ENCODE measurements at regions not wholly inside any gene's neighbourhood (a gene's known extent, or its start where the extent isn't known, plus 50 kb on each side); places are given as distances from the start of the nearest gene placed in this dataset.
"Not testable (repeated sequence)": the region's sequence is repeated elsewhere in the genome, so short reads cannot be mapped to it uniquely, and the experiment has no call there.

GRCh38 chr3:35295906-35296305 is 343.4 kb upstream of the ARPP21 start:
- ATAC-seq (no peak), DNase-seq (no peak)
- intact Hi-C loops (cut with DNase I), result no loop called here
- no peaks in the 10 kb centered on the region for H3K27me3 ChIP-seq
- no peaks in the 10 kb centered on the region for H3K4me1 ChIP-seq
- WGBS, 4 donors, result 80 to 87% (median 84%) methylated on average over 2 of the region's 2 CpGs
- no peaks in the 10 kb centered on the region for H3K36me3 ChIP-seq
- no peak overlapping the region for H3K4me3 ChIP-seq
- H3K27ac ChIP-seq, result no peak overlapping the region
- TF ChIP-seq POLR2A (IDR thresholded peaks at IDR 0.05) (no peak), CTCF (IDR thresholded peaks at IDR 0.05) (no peak)
- H3K9me3 ChIP-seq, result no peaks in the 10 kb centered on the region

- H3K27me3 ChIP-seq, result no peaks in the 10 kb centered on the region
- no peaks in the 10 kb centered on the region for H3K9me3 ChIP-seq
- intact Hi-C loops (cut with DNase I), result no loop called here
- DNase-seq, result no peak
- H3K4me1 ChIP-seq, result no peaks in the 10 kb centered on the region
- H3K27ac ChIP-seq, result no peak overlapping the region
- no peaks in the 10 kb centered on the region for H3K36me3 ChIP-seq
- ATAC-seq, result peak in 1 of 4 donors; percentile 39
- 68 to 76% (median 73%) methylated on average over 4 of the region's 4 CpGs for WGBS, 4 donors
- TF ChIP-seq POLR2A (IDR thresholded peaks at IDR 0.05), result no peak
- H3K4me3 ChIP-seq, result no peak overlapping the region
These were observed 342.8 kb upstream of the ARPP21 start for GRCh38 chr3:35296533-35296932.

- H3K9me3 ChIP-seq; H3K27me3 ChIP-seq; intact Hi-C loops (cut with DNase I); H3K4me1 ChIP-seq; DNase-seq; H3K36me3 ChIP-seq; ATAC-seq; H3K27ac ChIP-seq; H3K4me3 ChIP-seq: not testable (repeated sequence)
- 82 to 90% (median 86%) methylated on average over 2 of the region's 2 CpGs for WGBS, 4 donors
These were observed 342.4 kb upstream of the ARPP21 start for GRCh38 chr3:35296944-35297343.

GRCh38 chr3:35305406-35305805 is 333.9 kb upstream of the ARPP21 start:
- TF ChIP-seq CTCF (IDR thresholded peaks at IDR 0.05), result no peak
- no peak for TF ChIP-seq POLR2A (IDR thresholded peaks at IDR 0.05)
- no peak for ATAC-seq
- Histone ChIP-seq H3K4me3 (no peak overlapping the region), H3K9me3 (no peaks in the 10 kb centered on the region), H3K27ac (no peak overlapping the region), H3K36me3 (no peaks in the 10 kb centered on the region), H3K4me1 (no peaks in the 10 kb centered on the region), H3K27me3 (no peaks in the 10 kb centered on the region)
- WGBS, 4 donors, result 87 to 93% (median 90%) methylated on average over 3 of the region's 3 CpGs
- intact Hi-C loops (cut with DNase I), result no loop called here
- DNase-seq, result no peak

- Histone ChIP-seq H3K27ac (no peak overlapping the region), H3K27me3 (no peaks in the 10 kb centered on the region), H3K9me3 (no peaks in the 10 kb centered on the region), H3K4me1 (no peaks in the 10 kb centered on the region), H3K4me3 (no peak overlapping the region), H3K36me3 (no peaks in the 10 kb centered on the region)
- WGBS, 4 donors, result 68 to 79% (median 77%) methylated on average over 2 of the region's 2 CpGs
- intact Hi-C loops (cut with DNase I), result no loop called here
- DNase-seq (no peak), ATAC-seq (no peak)
- TF ChIP-seq POLR2A (IDR thresholded peaks at IDR 0.05), result no peak
These were observed 332.0 kb upstream of the ARPP21 start for GRCh38 chr3:35307296-35307695.

GRCh38 chr3:35316841-35317240 is 322.5 kb upstream of the ARPP21 start:
- H3K27ac ChIP-seq; ATAC-seq; H3K4me3 ChIP-seq; H3K4me1 ChIP-seq; H3K27me3 ChIP-seq; H3K36me3 ChIP-seq; intact Hi-C loops (cut with DNase I); H3K9me3 ChIP-seq; DNase-seq: not testable (repeated sequence)
- WGBS, 4 donors, result 94 to 100% (median 97%) methylated on average over 2 of the region's 2 CpGs
